Fibroblast of mammary gland (primary cell): ENCODE measurements at regions not wholly inside any gene's neighbourhood (a gene's known extent, or its start where the extent isn't known, plus 50 kb on each side); places are given as distances from the start of the nearest gene placed in this dataset.

ENCODE experiments used
- DNase-seq: peaks from one replicate; pipeline ENCODE4 v3.0.0-alpha.2; 2010; ENCODE audit warnings: low read depth
- H3K4me3 ChIP-seq: 2 replicates; pipeline ENCODE4 v1.5.1; 2011; ENCODE audit warnings: low read depth, mild to moderate bottlenecking, low read length, moderate library complexity; ENCODE audit not compliant: control insufficient read depth
- CTCF ChIP-seq: conservative IDR thresholded peaks from 2 replicates; pipeline ENCODE4 v1.5.1; 2011; ENCODE audit warnings: low read depth, low read length, inconsistent platforms; ENCODE audit not compliant: control insufficient read depth, insufficient read depth

- H3K4me3 ChIP-seq = no peak overlapping the region
- no peak for TF ChIP-seq CTCF
- no peak for DNase-seq
Observed at GRCh38 chr14:28709571-28710305, 56.8 kb upstream of the FOXG1 start.
